Thoracic aorta (tissue), 2 donors: ENCODE measurements at regions not wholly inside any gene's neighbourhood (a gene's known extent, or its start where the extent isn't known, plus 50 kb on each side); places are given as distances from the start of the nearest gene placed in this dataset.

Experiments used
- ATAC-seq: fragments of 150-250 bp; one replicate; pipeline ENCODE4 v1.8.0; 2017; ENCODE audit warnings: low read depth; ENCODE audit not compliant: insufficient number of reproducible peaks, low FRiP score
- DNase-seq: peaks from one replicate; pipeline ENCODE4 v3.0.0-alpha.2; 2020; ENCODE audit warnings: low spot score
- H3K27ac ChIP-seq, 2 donors: fragments of 200-600 bp; sonication (generic); 1 replicate in 1 of 2; 2 replicates in 1 of 2; pipeline ENCODE4 v1.5.1; 2016; ENCODE audit warnings: mild to moderate bottlenecking in 2 of 2, moderate library complexity in 2 of 2
- H3K27me3 ChIP-seq: fragments of 200-600 bp; sonication (generic); replicated peaks from 2 replicates; pipeline ENCODE4 v1.6.0; 2016; ENCODE audit warnings: mild to moderate bottlenecking; ENCODE audit not compliant: insufficient read depth
- H3K36me3 ChIP-seq: fragments of 200-600 bp; sonication (generic); one replicate; pipeline ENCODE4 v1.5.1; 2016
- H3K4me1 ChIP-seq, 2 donors: fragments of 200-600 bp; sonication (generic); 1 replicate in 1 of 2; 2 replicates in 1 of 2; pipeline versions ENCODE4 v1.5.1 to v1.6.0; 2016; ENCODE audit warnings: low read depth in 2 of 2, mild to moderate bottlenecking in 1 of 2; ENCODE audit not compliant: control insufficient read depth in 1 of 2
- H3K4me3 ChIP-seq: fragments of 200-600 bp; sonication (generic); 2 replicates; pipeline ENCODE4 v1.5.1; 2016; ENCODE audit warnings: mild to moderate bottlenecking
- H3K9me3 ChIP-seq: fragments of 200-600 bp; sonication (generic); 2 replicates; pipeline ENCODE4 v1.5.1; 2016
- CTCF ChIP-seq: fragments of 200-600 bp; sonication (generic); IDR thresholded peaks from one replicate; pipeline ENCODE4 v1.5.1; 2019; ENCODE audit warnings: antibody characterized with exemption

GRCh38 chr20:18981962-18982539, 168.5 kb downstream of the SCP2D1 start:
- no peaks in the 10 kb centered on the region for H3K36me3 ChIP-seq
- no peak overlapping the region for H3K4me3 ChIP-seq
- H3K27me3 ChIP-seq = no peaks in the 10 kb centered on the region
- DNase-seq (no peak), ATAC-seq (no peak)
- H3K27ac ChIP-seq = no peak overlapping the region
- H3K9me3 ChIP-seq = no peaks in the 10 kb centered on the region
- no peak for TF ChIP-seq CTCF
- peaks cover 0 to 8% of the 10 kb centered on the region in 2 donors for H3K4me1 ChIP-seq

- peaks cover 0 to 8% of the 10 kb centered on the region in 2 donors for H3K4me1 ChIP-seq
- H3K36me3 ChIP-seq = no peaks in the 10 kb centered on the region
- ATAC-seq (no peak), DNase-seq (no peak)
- no peak overlapping the region for H3K27ac ChIP-seq
- no peaks in the 10 kb centered on the region for H3K27me3 ChIP-seq
- no peak for TF ChIP-seq CTCF
- no peaks in the 10 kb centered on the region for H3K9me3 ChIP-seq
- H3K4me3 ChIP-seq = no peak overlapping the region
Observed at GRCh38 chr20:18983796-18984195, 170.2 kb downstream of the SCP2D1 start.

- ATAC-seq (no peak), DNase-seq (no peak)
- no peaks in the 10 kb centered on the region for H3K9me3 ChIP-seq
- no peak for TF ChIP-seq CTCF
- no peaks in the 10 kb centered on the region for H3K27me3 ChIP-seq
- no peaks in the 10 kb centered on the region for H3K36me3 ChIP-seq
- peaks cover 0 to 8% of the 10 kb centered on the region in 2 donors for H3K4me1 ChIP-seq
- no peak overlapping the region for H3K4me3 ChIP-seq
- no peak overlapping the region for H3K27ac ChIP-seq
Observed at GRCh38 chr20:18984238-18985200, 170.9 kb downstream of the SCP2D1 start.

- Histone ChIP-seq H3K9me3 (no peaks in the 10 kb centered on the region), H3K4me3 (no peak overlapping the region), H3K36me3 (no peaks in the 10 kb centered on the region), H3K27ac (no peak overlapping the region), H3K4me1 (peaks cover 0 to 12% of the 10 kb centered on the region in 2 donors), H3K27me3 (no peaks in the 10 kb centered on the region)
- no peak for TF ChIP-seq CTCF
- ATAC-seq (no peak), DNase-seq (no peak)
Observed at GRCh38 chr20:18985551-18985950, 172.0 kb downstream of the SCP2D1 start.

- Histone ChIP-seq H3K27ac (no peak overlapping the region), H3K4me3 (no peak overlapping the region), H3K36me3 (no peaks in the 10 kb centered on the region), H3K9me3 (no peaks in the 10 kb centered on the region), H3K4me1 (peaks cover 0 to 12% of the 10 kb centered on the region in 2 donors), H3K27me3 (no peaks in the 10 kb centered on the region)
- ATAC-seq (no peak), DNase-seq (no peak)
- no peak for TF ChIP-seq CTCF
Observed at GRCh38 chr20:18986146-18986830, 172.7 kb downstream of the SCP2D1 start.
